Gastrocnemius medialis (tissue), 4 donors: ENCODE measurements at regions not wholly inside any gene's neighbourhood (a gene's known extent, or its start where the extent isn't known, plus 50 kb on each side); places are given as distances from the start of the nearest gene placed in this dataset.

Source experiments
- ATAC-seq, 2 donors: fragments of 150-250 bp; one replicate each; pipeline ENCODE4 v1.9.1; 2016
- DNase-seq, 2 donors: peaks; one replicate each; pipeline ENCODE4 v3.0.0-alpha.2; 2019
- H3K27ac ChIP-seq, 4 donors: fragments of 200-600 bp; sonication (generic); 1 replicate in 1 of 4; 2 replicates in 3 of 4; pipeline ENCODE4 v1.5.1; 2016 to 2018; ENCODE audit warnings: mild to moderate bottlenecking in 2 of 4, moderate library complexity in 1 of 4
- H3K27me3 ChIP-seq, 3 donors: fragments of 200-600 bp; sonication (generic) in 2 of 3; 1 replicate in 1 of 3; 2 replicates in 2 of 3; pipeline versions ENCODE4 v1.5.1 to v1.6.0; 2016 to 2019; ENCODE audit warnings: mild to moderate bottlenecking in 1 of 3, moderate library complexity in 1 of 3
- H3K36me3 ChIP-seq, 2 donors: fragments of 200-600 bp; sonication (generic) in 1 of 2; one replicate each; pipeline ENCODE4 v1.5.1; 2017 to 2018
- H3K4me1 ChIP-seq, 2 donors: fragments of 200-600 bp; sonication (generic) in 1 of 2; one replicate each; pipeline ENCODE4 v1.5.1; 2016 to 2017; ENCODE audit warnings: mild to moderate bottlenecking in 2 of 2
- H3K4me3 ChIP-seq, 4 donors: fragments of 200-600 bp; sonication (generic) in 3 of 4; 1 replicate in 1 of 4; 2 replicates in 3 of 4; pipeline ENCODE4 v1.5.1; 2016 to 2019; ENCODE audit warnings: mild to moderate bottlenecking in 2 of 4
- H3K9me3 ChIP-seq, 3 donors: fragments of 200-600 bp; sonication (generic) in 2 of 3; 1 replicate in 1 of 3; 2 replicates in 2 of 3; pipeline ENCODE4 v1.5.1; 2016 to 2019
- CTCF ChIP-seq, 5 experiments: fragments of 450-650 bp in 3 of 5; fragments of 200-600 bp in 2 of 5; sonication (generic) in 2 of 5; IDR thresholded peaks in 4 of 5; conservative IDR thresholded peaks in 1 of 5; 1 replicate in 4 of 5; 2 replicates in 1 of 5; pipeline ENCODE4 v1.5.1; 2016 to 2019; ENCODE audit warnings: antibody characterized with exemption in 5 of 5, mild to moderate bottlenecking in 3 of 5, moderate library complexity in 3 of 5
- POLR2A ChIP-seq, 2 donors: fragments of 450-650 bp; IDR thresholded peaks; one replicate each; pipeline ENCODE4 v1.6.1; 2017; ENCODE audit warnings: antibody characterized with exemption in 2 of 2, mild to moderate bottlenecking in 2 of 2, moderate library complexity in 2 of 2
- in situ Hi-C, 4 donors: fragments of 200-750 bp; cut with MboI; loops; one replicate each; pipeline versions ENCODE4 v1.15.0 to v1.8.0; 2017; ENCODE audit warnings: low sequenced_read_pairs in 4 of 4
- intact Hi-C: fragments of 100-400 bp; cut with DNase I; formaldehyde crosslinking; loops from one replicate; pipeline ENCODE4 v1.15.1; 2023; ENCODE audit warnings: low total_unique reads

DNA sequence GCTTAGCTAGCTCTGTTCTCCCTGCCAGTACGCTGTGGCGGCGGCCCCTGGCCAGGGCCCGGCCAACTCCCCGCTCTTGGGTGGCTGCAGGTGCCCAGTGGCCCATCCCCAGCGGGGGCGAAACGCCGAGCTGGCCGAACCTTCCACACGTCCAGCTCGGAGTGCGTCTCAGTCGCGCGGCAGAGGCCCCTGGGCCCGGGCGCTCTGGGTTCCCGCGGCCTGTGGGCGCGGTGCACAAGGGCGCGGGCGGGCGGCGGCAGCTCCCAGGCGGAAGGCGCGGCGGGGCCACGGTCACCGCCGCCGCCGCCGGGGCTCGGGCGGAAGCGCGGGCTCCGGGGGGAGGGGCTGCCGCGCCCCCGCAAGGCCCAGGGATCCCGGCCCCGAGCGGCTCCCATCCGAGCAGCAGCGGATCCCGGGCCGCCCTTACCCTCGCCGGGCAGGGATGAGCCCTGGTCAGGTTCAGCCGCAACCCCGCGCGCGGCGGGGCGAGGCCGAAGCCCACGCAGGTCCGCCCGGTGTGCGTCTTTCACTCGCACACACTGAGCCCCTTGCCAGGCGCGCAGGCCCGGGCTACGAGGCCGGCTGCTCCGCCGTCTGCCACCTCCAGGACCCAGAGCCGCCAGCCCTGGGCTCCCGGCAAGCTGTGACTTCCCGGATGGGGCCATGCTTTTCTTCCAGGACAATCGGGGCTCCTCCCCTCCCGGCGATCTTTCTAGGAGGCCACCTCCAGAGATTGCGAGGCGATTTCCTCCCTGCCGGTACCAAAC lies 54.2 kb downstream of the CCDC54 start:
- ATAC-seq (peak; percentile 53 to 63), DNase-seq (peak; percentile 23 to 42)
- peak overlapping the region; percentile 80 to 85 (median 84) for H3K27ac ChIP-seq
- TF ChIP-seq CTCF (IDR thresholded peaks at IDR 0.05 in 4 of 5, conservative IDR thresholded peaks at IDR 0.05 in 1 of 5) (no peak), POLR2A (IDR thresholded peaks at IDR 0.05) (peak; percentile 33 to 39)
- H3K27me3 ChIP-seq: no peaks in the 10 kb centered on the region
- intact Hi-C loops (loop anchor here (1.0 to 10.0 kb wide), 6 partner anchors 93 to 661 kb away; partner anchors contain the start of gene CD47), in situ Hi-C loops (no loop called here)
- no peaks in the 10 kb centered on the region for H3K36me3 ChIP-seq
- peak overlapping the region; percentile 77 to 89 (median 82) for H3K4me3 ChIP-seq
- H3K9me3 ChIP-seq: no peaks in the 10 kb centered on the region
- H3K4me1 ChIP-seq: peaks cover 3 to 7% of the 10 kb centered on the region in 2 donors

GRCh38 chr3:107432013-107432515 lies 54.8 kb downstream of the CCDC54 start:
- peaks cover 3 to 7% of the 10 kb centered on the region in 2 donors for H3K4me1 ChIP-seq
- H3K27ac ChIP-seq: peak overlapping the region; percentile 80 to 85 (median 84)
- H3K27me3 ChIP-seq: no peaks in the 10 kb centered on the region
- TF ChIP-seq CTCF (IDR thresholded peaks at IDR 0.05 in 4 of 5, conservative IDR thresholded peaks at IDR 0.05 in 1 of 5): no peak
- no peak for TF ChIP-seq POLR2A (IDR thresholded peaks at IDR 0.05)
- DNase-seq: no peak
- H3K4me3 ChIP-seq: peak overlapping the region; percentile 77 to 89 (median 82)
- no peaks in the 10 kb centered on the region for H3K36me3 ChIP-seq
- intact Hi-C loops (loop anchor here (5.0 to 10.0 kb wide), 2 partner anchors 223 to 660 kb away; partner anchors contain the start of gene CD47), in situ Hi-C loops (no loop called here)
- H3K9me3 ChIP-seq: no peaks in the 10 kb centered on the region
- ATAC-seq: no peak

DNA sequence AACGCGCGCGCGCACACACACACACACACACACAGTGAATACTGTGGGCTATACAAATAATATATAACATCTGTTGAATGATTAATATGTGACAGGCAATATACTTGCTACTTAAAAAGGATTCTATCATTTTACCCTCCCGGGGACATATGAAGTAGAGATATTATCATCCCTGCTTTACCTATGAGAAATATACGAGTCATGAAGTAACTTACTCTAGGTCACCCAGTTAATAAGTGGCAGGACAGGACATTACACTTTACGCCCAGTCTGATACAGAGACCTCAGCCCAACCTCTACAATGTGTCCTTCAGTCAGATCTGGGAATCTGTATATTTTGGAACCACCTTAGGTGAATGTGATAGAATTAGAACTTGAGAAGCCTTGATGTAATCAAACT lies 55.4 kb downstream of the CCDC54 start:
- intact Hi-C loops (loop anchor here (5.0 to 10.0 kb wide), 2 partner anchors 222 to 660 kb away; partner anchors contain the start of gene CD47), in situ Hi-C loops (no loop called here)
- ATAC-seq (no peak), DNase-seq (no peak)
- peaks cover 3 to 7% of the 10 kb centered on the region in 2 donors for H3K4me1 ChIP-seq
- no peaks in the 10 kb centered on the region for H3K36me3 ChIP-seq
- no peaks in the 10 kb centered on the region for H3K9me3 ChIP-seq
- no peak overlapping the region for H3K27ac ChIP-seq
- no peak for TF ChIP-seq CTCF (IDR thresholded peaks at IDR 0.05 in 4 of 5, conservative IDR thresholded peaks at IDR 0.05 in 1 of 5)
- no peak for TF ChIP-seq POLR2A (IDR thresholded peaks at IDR 0.05)
- peak overlapping the region in 2 of 4 donors; percentile 77 to 82 for H3K4me3 ChIP-seq
- H3K27me3 ChIP-seq: no peaks in the 10 kb centered on the region

DNA sequence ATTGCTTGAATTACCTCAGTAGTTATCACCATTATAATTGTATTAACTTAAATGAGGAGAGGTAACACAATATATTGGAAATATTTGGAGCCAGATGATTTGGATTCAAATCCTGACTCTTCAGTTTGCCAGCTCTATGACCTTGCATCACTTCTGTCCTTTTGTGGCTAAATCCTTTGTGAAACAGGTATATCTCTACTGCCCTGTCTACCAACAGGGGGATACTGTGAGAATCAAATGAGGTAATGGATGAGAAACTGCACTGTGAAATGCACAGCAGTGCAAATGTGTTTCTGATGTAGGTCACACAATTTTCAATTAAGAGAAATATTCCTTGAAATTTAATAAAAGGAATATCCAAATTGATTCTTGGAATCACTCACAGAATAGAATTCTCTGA lies 58.8 kb downstream of the CCDC54 start:
- no peaks in the 10 kb centered on the region for H3K9me3 ChIP-seq
- DNase-seq: no peak
- in situ Hi-C loops: no loop called here
- TF ChIP-seq CTCF (IDR thresholded peaks at IDR 0.05 in 4 of 5, conservative IDR thresholded peaks at IDR 0.05 in 1 of 5): no peak
- no peak for TF ChIP-seq POLR2A (IDR thresholded peaks at IDR 0.05)
- no peaks in the 10 kb centered on the region for H3K27me3 ChIP-seq
- no peaks in the 10 kb centered on the region for H3K4me1 ChIP-seq
- H3K4me3 ChIP-seq: no peak overlapping the region
- H3K27ac ChIP-seq: no peak overlapping the region
- intact Hi-C loops: loop anchor here (10.0 kb wide), 1 partner anchor 219 kb away; no protein-coding TSS in a partner anchor
- no peak for ATAC-seq
- no peaks in the 10 kb centered on the region for H3K36me3 ChIP-seq
